ENCODE measurements at regions not wholly inside any gene's neighbourhood (a gene's known extent, or its start where the extent isn't known, plus 50 kb on each side); places are given as distances from the start of the nearest gene placed in this dataset.

DNA sequence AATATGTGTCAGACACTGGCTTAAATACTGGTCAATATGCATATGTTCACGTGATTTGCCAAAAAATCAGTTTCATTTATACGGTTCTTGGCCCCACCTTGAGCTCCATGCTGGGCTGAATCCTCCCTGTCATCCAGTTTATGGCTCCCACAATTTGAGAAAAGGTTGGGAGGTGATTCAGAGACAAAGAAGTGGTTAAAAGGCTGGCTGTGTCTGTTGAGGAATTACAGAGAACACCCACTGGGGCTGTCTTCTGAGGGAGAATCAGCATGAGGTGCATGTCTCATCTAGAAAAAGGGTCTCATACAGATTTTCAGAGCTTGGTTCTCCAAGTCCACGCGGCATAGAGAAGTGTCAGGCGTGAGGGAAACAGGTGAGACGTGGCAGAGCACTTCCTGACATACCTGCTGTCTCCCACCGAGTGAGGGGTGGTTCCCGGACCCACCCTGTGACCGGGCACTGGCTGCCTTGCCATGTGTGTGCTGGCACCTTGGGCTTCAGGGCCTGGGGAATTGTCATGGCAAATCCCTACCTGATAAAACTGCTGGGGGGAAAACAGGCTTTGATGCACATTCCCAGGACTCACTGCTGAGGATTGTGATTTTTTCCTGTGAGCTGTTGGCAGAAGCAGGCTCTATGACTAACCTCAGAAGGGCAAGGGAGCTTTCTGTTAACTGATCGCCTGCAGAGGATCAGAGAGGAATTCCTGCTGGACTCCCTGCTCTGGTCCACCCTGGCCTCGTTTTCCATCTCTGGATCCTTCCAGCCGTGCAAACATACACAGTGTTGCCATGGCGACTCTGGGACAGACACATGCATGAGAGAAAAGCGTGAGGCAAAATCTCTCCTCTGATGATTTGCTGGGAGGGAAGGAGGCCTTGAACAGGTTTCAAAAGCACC lies 223.6 kb downstream of the ADAMTS15 start:
- TF ChIP-seq, protein P1, sequence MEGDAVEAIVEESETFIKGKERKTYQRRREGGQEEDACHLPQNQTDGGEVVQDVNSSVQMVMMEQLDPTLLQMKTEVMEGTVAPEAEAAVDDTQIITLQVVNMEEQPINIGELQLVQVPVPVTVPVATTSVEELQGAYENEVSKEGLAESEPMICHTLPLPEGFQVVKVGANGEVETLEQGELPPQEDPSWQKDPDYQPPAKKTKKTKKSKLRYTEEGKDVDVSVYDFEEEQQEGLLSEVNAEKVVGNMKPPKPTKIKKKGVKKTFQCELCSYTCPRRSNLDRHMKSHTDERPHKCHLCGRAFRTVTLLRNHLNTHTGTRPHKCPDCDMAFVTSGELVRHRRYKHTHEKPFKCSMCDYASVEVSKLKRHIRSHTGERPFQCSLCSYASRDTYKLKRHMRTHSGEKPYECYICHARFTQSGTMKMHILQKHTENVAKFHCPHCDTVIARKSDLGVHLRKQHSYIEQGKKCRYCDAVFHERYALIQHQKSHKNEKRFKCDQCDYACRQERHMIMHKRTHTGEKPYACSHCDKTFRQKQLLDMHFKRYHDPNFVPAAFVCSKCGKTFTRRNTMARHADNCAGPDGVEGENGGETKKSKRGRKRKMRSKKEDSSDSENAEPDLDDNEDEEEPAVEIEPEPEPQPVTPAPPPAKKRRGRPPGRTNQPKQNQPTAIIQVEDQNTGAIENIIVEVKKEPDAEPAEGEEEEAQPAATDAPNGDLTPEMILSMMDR (IDR thresholded peaks at IDR 0.05 in 8 of 11, conservative IDR thresholded peaks at IDR 0.05 in 3 of 11) = no peak
- TF ChIP-seq POLR2A (IDR thresholded peaks at IDR 0.05) = no peak

All from spleen (tissue), 7 donors.